ENCODE measurements at regions not wholly inside any gene's neighbourhood (a gene's known extent, or its start where the extent isn't known, plus 50 kb on each side); places are given as distances from the start of the nearest gene placed in this dataset.

DNA sequence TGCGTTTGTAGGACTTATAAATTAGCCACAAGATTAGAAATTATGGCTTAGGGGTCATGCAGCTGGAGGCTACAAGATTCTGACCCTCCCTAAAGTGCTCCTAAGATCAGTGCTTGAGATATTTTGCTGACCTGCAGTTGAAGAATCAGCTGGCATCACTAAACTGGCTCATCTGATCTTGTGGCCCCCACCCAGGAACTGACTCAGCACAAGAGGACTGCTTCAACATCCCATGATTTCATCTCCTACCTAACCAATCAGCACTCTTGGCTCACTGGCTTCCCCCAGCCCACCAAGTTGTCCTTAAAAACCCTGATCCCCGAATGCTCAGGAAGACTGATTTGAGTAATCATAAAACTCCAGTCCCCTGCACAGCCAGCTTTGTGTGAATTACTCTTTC, 86.4 kb upstream of the ERCC4 start:
- POLR2A ChIA-PET = no interaction called here
- DNase-seq (ENCODE audit: extremely low spot score) = no peak
- CTCF ChIA-PET = no interaction called here
- TF ChIP-seq NFRKB (IDR thresholded peaks at IDR 0.05) = no peak
- no peak for TF ChIP-seq BHLHE40 (IDR thresholded peaks at IDR 0.05; ENCODE audit: borderline replicate concordance)
- TF ChIP-seq LEF1 (IDR thresholded peaks at IDR 0.05; ENCODE audit: borderline replicate concordance) = no peak
- TF ChIP-seq TARDBP (IDR thresholded peaks at IDR 0.05) = no peak
- TF ChIP-seq HDGF (IDR thresholded peaks at IDR 0.05; ENCODE audit: borderline replicate concordance) = no peak

DNA sequence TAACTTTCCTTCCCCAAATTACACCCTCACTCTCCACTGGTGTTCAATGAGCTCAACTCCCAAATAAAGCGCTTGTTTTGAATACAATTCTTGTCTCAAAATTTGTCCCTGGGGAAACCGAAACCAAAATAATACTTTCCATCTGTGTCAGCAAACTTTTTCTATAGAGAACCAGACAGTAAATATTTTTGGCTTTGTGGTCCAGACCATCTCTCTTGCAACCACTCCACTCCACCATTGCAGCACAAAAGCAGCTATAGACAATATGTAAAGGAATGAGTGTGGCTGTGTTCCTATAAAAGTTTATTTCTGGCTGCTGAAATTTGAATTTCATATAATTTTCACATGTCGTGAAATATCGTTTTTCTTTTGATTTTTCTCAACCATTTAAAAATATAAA, 84.6 kb upstream of the ERCC4 start:
- no peak for DNase-seq (ENCODE audit: extremely low spot score)
- POLR2A ChIA-PET = no interaction called here
- CTCF ChIA-PET = no interaction called here
- no peak for TF ChIP-seq FOXA1 (IDR thresholded peaks at IDR 0.05)
- TF ChIP-seq CTBP1 (IDR thresholded peaks at IDR 0.05; ENCODE audit: borderline replicate concordance) = no peak
- TF ChIP-seq BHLHE40 (IDR thresholded peaks at IDR 0.05; ENCODE audit: borderline replicate concordance) = no peak
- TF ChIP-seq SUZ12 (IDR thresholded peaks at IDR 0.05) = no peak
- no peak for TF ChIP-seq FOXM1 (IDR thresholded peaks at IDR 0.05; ENCODE audit: borderline replicate concordance)
- TF ChIP-seq SP1 (IDR thresholded peaks at IDR 0.05) = no peak
- TF ChIP-seq ARNT (IDR thresholded peaks at IDR 0.05) = no peak
- no peak for TF ChIP-seq ELF4 (IDR thresholded peaks at IDR 0.05)
- TF ChIP-seq, protein P1, sequence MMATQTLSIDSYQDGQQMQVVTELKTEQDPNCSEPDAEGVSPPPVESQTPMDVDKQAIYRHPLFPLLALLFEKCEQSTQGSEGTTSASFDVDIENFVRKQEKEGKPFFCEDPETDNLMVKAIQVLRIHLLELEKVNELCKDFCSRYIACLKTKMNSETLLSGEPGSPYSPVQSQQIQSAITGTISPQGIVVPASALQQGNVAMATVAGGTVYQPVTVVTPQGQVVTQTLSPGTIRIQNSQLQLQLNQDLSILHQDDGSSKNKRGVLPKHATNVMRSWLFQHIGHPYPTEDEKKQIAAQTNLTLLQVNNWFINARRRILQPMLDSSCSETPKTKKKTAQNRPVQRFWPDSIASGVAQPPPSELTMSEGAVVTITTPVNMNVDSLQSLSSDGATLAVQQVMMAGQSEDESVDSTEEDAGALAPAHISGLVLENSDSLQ (IDR thresholded peaks at IDR 0.05) = no peak
- no peak for TF ChIP-seq L3MBTL2 (conservative IDR thresholded peaks at IDR 0.05)
- no peak for TF ChIP-seq FOXK2 (IDR thresholded peaks at IDR 0.05)
- TF ChIP-seq HDGF (IDR thresholded peaks at IDR 0.05; ENCODE audit: borderline replicate concordance) = no peak

DNA sequence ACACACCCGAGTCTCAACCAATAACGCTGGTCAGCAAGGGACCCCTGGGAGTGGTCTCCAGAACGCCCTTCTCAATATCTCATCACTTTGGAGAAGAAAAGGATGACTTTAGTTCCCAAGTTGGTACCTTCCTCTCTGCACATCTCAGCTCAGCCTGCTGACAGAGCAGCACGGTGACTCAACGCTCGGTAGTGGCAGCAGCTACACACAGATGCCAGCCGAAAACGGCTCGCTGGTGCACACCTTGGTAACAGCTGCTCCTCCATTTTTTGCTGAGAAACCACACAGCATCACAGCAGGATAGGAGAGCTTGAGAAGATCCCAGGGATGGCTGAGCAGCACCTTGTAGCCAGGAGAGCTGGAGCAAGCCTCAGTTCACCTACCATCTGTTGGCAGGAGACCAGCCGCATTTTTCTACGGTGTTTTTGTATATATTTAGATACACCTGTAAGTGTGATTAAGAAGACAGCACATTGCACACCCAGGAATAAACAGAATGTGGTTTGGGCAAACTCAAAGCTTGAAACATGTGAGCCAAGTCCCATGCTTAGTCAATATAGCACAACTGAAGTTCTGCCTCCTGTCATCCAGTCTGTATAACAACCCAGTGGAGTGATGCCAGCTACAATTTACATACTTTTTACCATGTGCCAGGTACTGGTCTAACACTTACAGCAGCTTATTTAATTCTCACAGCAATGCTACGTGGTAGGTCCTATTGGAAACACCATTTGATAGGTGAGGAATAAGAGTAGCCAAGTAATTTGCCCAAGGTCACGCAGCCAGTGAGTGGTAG, 83.8 kb upstream of the ERCC4 start:
- CTCF ChIA-PET = no interaction called here
- POLR2A ChIA-PET = no interaction called here
- no peak for DNase-seq (ENCODE audit: extremely low spot score)

DNA sequence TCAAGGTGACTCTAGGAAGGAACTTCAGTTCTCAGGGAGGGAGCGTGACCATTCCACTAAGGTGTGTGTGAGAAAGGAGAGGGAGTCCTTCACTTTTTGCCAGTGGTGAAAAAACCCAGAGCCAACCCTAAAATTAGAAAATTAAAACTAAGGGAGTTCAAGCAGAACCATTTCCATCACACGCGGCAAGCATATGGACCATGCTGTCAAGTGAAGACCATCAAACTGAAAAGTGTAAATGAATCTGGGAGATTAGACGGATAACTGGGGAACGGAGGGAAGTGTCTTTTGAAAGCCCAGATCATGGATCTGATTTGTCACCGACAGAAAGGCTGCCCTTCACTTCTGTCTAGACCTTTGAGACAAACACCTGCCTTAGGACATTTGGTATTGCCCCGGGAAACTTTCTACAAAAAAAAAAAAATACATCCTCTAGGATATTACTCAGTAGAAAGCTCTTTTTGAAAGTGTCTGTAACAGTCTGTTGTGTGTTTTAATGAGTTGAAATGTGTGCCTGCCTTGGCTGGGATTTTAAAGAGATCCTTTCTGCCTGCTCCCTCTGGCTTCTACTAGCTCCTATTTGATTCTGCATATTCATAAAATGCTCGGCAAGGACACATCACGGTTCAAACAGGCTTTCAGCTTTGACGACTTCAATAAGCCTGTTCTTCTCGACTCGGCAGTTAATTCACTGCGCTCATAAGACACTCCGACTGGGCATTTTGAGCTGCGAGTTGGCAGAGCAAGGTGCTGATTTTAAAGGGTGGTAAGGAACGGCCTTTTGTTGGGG, 81.4 kb upstream of the ERCC4 start:
- ChIA-PET CTCF (no interaction called here), POLR2A (no interaction called here)
- no peak for TF ChIP-seq SP1 (IDR thresholded peaks at IDR 0.05)
- TF ChIP-seq CTBP1 (IDR thresholded peaks at IDR 0.05; ENCODE audit: borderline replicate concordance) = no peak
- no peak for TF ChIP-seq ZNF384 (IDR thresholded peaks at IDR 0.05)
- no peak for TF ChIP-seq FOXA1 (IDR thresholded peaks at IDR 0.05)
- TF ChIP-seq, protein P1 (IDR thresholded peaks at IDR 0.05) = no peak
- TF ChIP-seq BHLHE40 (IDR thresholded peaks at IDR 0.05; ENCODE audit: borderline replicate concordance) = no peak
- TF ChIP-seq FOXM1 (IDR thresholded peaks at IDR 0.05; ENCODE audit: borderline replicate concordance) = no peak
- no peak for TF ChIP-seq NFRKB (IDR thresholded peaks at IDR 0.05)
- TF ChIP-seq LEF1 (IDR thresholded peaks at IDR 0.05; ENCODE audit: borderline replicate concordance) = no peak
- no peak for DNase-seq (ENCODE audit: extremely low spot score)

More for the DNA sequence above, 83.8 kb upstream of the ERCC4 start:
- no peak for TF ChIP-seq FOXM1 (IDR thresholded peaks at IDR 0.05; ENCODE audit: borderline replicate concordance)
- TF ChIP-seq TARDBP (IDR thresholded peaks at IDR 0.05) = no peak
- TF ChIP-seq ELF4 (IDR thresholded peaks at IDR 0.05) = no peak
- no peak for TF ChIP-seq FOXA1 (IDR thresholded peaks at IDR 0.05)
- no peak for TF ChIP-seq ARNT (IDR thresholded peaks at IDR 0.05)
- no peak for TF ChIP-seq NFRKB (IDR thresholded peaks at IDR 0.05)
- TF ChIP-seq LEF1 (IDR thresholded peaks at IDR 0.05; ENCODE audit: borderline replicate concordance) = no peak
- no peak for TF ChIP-seq ZNF384 (IDR thresholded peaks at IDR 0.05)
- TF ChIP-seq, protein P1 (IDR thresholded peaks at IDR 0.05) = no peak
- no peak for TF ChIP-seq SP1 (IDR thresholded peaks at IDR 0.05)
- no peak for TF ChIP-seq L3MBTL2 (conservative IDR thresholded peaks at IDR 0.05)
- TF ChIP-seq BHLHE40 (IDR thresholded peaks at IDR 0.05; ENCODE audit: borderline replicate concordance) = no peak
- no peak for TF ChIP-seq HDGF (IDR thresholded peaks at IDR 0.05; ENCODE audit: borderline replicate concordance)
- TF ChIP-seq CTBP1 (IDR thresholded peaks at IDR 0.05; ENCODE audit: borderline replicate concordance) = no peak
- TF ChIP-seq FOXK2 (IDR thresholded peaks at IDR 0.05) = no peak
- no peak for TF ChIP-seq SUZ12 (IDR thresholded peaks at IDR 0.05)

DNA sequence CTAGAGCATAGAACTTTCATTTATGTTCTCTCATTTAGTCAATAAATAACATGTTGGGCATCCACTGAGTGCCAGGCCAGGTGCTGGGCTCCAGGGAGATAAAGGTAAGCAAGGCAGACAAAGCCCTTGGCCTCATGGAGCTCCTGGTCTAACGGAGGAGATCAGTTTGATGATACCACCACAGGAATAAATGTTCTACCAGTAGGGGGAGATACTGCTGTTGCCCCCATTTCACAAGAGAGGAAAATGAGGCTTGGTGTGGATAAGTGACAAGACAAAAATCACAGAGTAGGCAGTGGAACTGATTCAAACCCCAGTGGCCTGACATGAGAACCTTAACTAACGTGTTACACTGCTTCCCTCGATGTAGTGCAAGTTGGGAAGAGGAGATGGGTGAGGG, 80.4 kb upstream of the ERCC4 start:
- no peak for DNase-seq (ENCODE audit: extremely low spot score)
- ChIA-PET POLR2A (no interaction called here), CTCF (interaction anchor here (0.7 kb wide), 2 partner anchors 9 to 438 kb away, joined by 3 to 4 read pairs; no protein-coding TSS in a partner anchor)
- TF ChIP-seq HDGF (IDR thresholded peaks at IDR 0.05; ENCODE audit: borderline replicate concordance) (no peak), LEF1 (IDR thresholded peaks at IDR 0.05; ENCODE audit: borderline replicate concordance) (no peak), L3MBTL2 (conservative IDR thresholded peaks at IDR 0.05) (no peak), FOXA1 (IDR thresholded peaks at IDR 0.05) (no peak), BHLHE40 (IDR thresholded peaks at IDR 0.05; ENCODE audit: borderline replicate concordance) (no peak), CTBP1 (IDR thresholded peaks at IDR 0.05; ENCODE audit: borderline replicate concordance) (no peak), ZNF384 (IDR thresholded peaks at IDR 0.05) (no peak), FOXK2 (IDR thresholded peaks at IDR 0.05) (no peak), ELF4 (IDR thresholded peaks at IDR 0.05) (no peak), SP1 (IDR thresholded peaks at IDR 0.05) (no peak), ARNT (IDR thresholded peaks at IDR 0.05) (no peak), SUZ12 (IDR thresholded peaks at IDR 0.05) (no peak)
- TF ChIP-seq, protein P1 (IDR thresholded peaks at IDR 0.05) = no peak

Measured in HEK293T (cell line).